ENCODE measurements at regions not wholly inside any gene's neighbourhood (a gene's known extent, or its start where the extent isn't known, plus 50 kb on each side); places are given as distances from the start of the nearest gene placed in this dataset.

- TF ChIP-seq CTCF (IDR thresholded peaks at IDR 0.05): no peak
- TF ChIP-seq NFYB (CRISPR knock-in tag; conservative IDR thresholded peaks at IDR 0.05; ENCODE audit: low read depth): no peak
- TF ChIP-seq TP53 (CRISPR knock-in tag; IDR thresholded peaks at IDR 0.05): no peak
- TF ChIP-seq ZNF281 (CRISPR knock-in tag; IDR thresholded peaks at IDR 0.05): no peak
- TF ChIP-seq NR2C2 (CRISPR knock-in tag; IDR thresholded peaks at IDR 0.05): no peak
- TF ChIP-seq PRRX2 (CRISPR knock-in tag; IDR thresholded peaks at IDR 0.05): no peak
- no peak for TF ChIP-seq AFF4 (CRISPR knock-in tag; IDR thresholded peaks at IDR 0.05; ENCODE audit: borderline replicate concordance)
- no peak for TF ChIP-seq ATF3 (CRISPR knock-in tag; conservative IDR thresholded peaks at IDR 0.05)
- no peak for TF ChIP-seq NFATC4 (CRISPR knock-in tag; IDR thresholded peaks at IDR 0.05)
- TF ChIP-seq JUN (CRISPR knock-in tag; IDR thresholded peaks at IDR 0.05): no peak
- TF ChIP-seq E2F4 (CRISPR knock-in tag; IDR thresholded peaks at IDR 0.05; ENCODE audit: borderline replicate concordance, low read depth): no peak
- no peak for TF ChIP-seq SP1 (CRISPR knock-in tag; conservative IDR thresholded peaks at IDR 0.05)
- no peak for TF ChIP-seq FOXK1 (CRISPR knock-in tag; IDR thresholded peaks at IDR 0.05)
These were observed 831.4 kb downstream of the ADGRL2 start for GRCh38 chr1:82632155-82632554.
